GM04504 (cell line): ENCODE measurements at regions not wholly inside any gene's neighbourhood (a gene's known extent, or its start where the extent isn't known, plus 50 kb on each side); places are given as distances from the start of the nearest gene placed in this dataset.
"Not testable (repeated sequence)": the region's sequence is repeated elsewhere in the genome, so short reads cannot be mapped to it uniquely, and the experiment has no call there.

Experiments
- DNase-seq: peaks from one replicate; pipeline ENCODE4 v3.0.0-alpha.2; 2012; ENCODE audit warnings: low read depth

DNA sequence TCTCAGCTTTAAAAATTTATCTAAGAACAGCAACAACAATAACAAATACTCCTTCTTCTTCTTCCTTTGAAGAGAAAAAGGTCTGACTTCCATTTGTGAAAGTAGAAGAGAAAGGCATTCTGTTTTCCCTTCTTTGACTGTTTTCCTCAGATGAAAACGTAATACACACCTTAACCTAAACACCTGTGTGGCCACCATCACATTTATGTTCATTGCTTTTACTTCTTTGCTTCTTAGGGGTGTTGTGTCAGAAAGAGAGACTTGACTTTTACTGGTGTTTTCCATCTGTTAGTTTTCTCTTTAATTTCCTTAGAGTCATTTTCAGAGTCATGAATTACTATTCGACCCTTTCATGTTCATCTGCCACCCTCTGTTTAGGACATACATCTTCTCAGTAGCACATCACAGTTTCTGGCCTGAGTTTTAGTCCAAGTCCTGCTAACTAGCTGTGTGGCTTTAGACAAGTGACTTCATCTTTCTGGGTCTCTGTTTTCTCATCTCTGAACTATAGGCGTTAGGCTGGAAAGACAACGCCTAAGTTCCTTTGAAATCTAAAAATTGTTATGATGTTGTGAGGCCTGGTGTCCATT is 283.8 kb downstream of the GATA3 start:
- no peak for DNase-seq

DNA sequence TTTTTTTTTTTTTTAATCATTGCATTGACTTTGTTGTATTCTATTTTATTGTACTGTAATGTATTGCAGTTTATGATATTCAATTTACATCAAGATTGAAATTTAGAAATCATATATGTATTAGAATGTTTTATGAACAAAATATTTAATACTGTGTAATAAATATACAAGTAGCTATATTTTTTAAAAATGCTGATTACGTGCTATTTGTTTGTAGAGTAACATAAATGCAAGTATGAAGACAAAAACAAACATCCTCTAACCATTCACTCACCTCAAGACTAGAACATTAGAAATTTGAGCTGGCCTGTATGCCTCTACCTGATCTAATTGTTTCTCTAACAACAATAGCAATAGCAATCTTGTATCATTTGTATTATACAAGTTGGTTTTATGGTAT is 290.3 kb downstream of the GATA3 start:
- no peak for DNase-seq

- no peak for DNase-seq
Measured at GRCh38 chr10:8346861-8347260, 292.4 kb downstream of the GATA3 start.

DNA sequence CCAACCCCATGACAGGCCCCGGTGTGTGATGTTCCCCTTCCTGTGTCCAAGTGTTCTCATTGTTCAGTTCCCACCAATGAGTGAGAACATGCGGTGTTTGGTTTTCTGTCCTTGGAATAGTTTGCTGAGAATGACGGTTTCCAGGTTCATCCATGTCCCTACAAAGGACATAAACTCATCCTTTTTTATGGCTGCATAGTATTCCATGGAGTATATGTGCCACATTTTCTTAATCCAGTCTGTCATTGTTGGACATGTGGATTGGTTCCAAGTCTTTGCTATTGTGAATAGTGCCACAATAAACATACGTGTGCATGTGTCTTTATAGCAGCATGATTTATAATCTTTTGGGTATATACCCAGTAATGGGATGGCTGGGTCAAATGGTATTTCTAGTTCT is 293.1 kb downstream of the GATA3 start:
- not testable (repeated sequence) for DNase-seq

DNA sequence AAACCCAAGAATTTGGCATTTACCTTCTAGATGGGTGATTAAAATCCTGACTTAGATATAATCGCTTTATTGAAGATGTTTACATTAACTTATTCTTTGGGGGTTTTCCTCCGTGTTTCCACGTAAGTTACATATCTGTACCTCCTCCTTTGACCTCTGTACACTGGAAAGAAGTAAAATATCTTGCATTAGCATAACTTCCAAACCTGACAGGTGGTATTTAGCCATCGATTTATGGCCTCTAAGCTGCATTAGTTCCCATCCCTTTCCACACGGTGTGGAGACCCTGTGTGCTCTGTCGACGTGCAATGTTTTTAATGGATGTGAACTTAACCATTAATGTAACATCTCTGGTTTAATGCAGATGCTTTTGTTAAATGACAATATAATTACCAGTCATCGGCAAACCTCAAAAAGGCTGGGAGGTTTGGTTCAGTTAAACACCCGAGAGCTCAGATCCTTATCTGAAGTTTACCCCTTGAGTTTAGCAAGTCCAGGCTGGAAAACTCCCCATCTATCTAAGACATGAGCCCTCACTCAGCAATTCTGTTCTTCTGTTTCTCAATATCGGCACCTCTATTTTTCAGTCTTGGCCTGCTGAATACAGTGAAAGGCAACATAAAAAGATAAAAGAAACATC is 295.2 kb downstream of the GATA3 start:
- no peak for DNase-seq

DNA sequence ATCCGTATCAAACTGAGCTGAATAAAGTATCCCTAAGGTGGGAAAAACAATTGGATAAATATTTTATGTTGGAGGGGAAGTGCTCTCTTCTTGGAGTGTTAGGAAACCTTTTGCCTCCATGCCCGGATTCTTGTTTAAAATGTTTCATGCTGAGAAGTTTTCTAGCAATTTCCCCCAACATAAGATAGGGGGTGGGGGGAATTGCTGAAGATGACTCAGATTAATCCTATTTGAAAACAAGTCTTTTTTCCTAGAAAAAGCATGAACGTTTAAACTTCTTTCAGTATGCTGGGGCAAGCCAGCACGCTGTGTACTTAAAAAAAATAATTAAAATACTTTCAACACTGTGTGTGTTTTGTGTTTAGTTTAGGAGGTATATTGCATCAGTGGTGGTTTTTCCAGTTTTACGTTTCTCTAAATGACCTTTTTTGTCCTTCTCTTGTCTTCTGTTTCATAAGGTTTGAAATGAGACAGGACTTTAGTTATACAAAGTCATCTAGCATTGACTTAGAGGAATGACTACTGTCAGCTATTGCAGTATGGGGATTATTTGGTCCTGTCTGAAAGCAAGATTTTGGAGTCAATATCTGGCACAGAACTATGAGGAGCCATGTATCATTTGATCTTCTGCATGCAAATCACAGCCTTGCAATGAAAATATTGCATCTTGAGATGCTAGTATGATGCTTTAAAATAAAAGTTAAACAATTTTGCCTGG is 295.9 kb downstream of the GATA3 start:
- DNase-seq = no peak

DNA sequence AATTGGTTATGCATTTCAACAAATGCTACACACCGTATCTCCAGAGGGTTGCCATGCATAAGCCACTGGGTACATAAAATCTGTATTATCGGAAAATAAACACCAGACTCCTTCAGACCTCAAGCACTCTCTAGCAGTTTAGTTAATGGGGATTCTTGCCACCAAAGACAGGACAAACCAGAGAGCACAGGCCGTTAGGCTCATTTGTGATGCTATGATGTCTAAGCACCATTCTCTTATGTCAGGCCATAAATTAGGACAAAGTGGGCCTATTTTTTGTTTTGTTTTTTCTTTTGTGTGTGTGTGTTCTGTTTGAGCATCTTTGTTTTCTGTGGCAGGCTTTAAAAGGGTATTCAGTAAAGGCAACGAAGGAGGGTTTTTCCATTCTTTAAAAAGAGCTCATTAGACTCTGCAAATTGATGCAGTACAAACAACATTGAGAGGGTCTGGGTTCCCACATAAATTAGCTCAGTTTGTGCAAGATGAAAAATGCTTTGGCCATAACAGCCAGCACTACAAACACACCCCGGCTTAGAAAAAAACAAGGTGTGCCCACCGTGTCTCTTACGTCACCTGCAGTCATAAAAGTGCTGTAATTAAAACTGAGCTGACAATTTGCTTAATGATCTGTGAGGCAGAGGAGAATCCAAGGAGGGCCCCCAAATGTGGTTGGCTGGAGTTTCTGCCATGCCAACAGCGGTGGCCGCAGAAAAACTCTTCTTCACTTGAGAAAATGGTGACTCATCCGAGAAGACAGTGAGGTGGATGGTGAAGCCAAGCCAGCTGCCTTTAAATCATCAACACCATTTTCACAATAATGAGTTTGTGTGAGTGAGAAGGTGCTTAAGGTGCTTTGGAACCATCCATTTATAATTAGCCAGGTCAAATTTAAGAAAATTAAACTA is 297.9 kb downstream of the GATA3 start:
- no peak for DNase-seq

DNA sequence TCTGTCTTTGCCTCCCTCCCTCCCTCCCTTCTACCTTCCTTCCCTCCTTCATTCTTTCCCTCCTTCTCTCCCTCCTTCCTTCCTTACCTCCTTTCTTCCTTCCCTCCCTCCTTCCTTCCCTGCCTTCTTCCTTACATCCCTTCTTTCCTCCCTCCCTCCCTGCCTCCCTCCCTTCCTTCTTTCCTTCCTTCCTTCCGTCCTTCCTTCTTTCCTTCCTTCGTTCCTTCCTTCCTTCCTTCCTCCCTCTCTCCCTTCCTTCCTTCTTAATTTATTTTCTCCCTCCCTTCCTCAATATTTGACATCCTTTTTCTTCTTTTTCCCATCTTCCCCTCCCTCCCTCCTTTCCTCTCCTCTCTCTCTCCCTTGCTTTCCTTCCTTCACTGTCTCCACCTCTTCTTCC is 301.8 kb downstream of the GATA3 start:
- DNase-seq = no peak

GRCh38 chr10:8359467-8359866 is 305.0 kb downstream of the GATA3 start:
- DNase-seq = no peak

- no peak for DNase-seq
Measured at GRCh38 chr10:8360365-8360764, 305.9 kb downstream of the GATA3 start.

DNA sequence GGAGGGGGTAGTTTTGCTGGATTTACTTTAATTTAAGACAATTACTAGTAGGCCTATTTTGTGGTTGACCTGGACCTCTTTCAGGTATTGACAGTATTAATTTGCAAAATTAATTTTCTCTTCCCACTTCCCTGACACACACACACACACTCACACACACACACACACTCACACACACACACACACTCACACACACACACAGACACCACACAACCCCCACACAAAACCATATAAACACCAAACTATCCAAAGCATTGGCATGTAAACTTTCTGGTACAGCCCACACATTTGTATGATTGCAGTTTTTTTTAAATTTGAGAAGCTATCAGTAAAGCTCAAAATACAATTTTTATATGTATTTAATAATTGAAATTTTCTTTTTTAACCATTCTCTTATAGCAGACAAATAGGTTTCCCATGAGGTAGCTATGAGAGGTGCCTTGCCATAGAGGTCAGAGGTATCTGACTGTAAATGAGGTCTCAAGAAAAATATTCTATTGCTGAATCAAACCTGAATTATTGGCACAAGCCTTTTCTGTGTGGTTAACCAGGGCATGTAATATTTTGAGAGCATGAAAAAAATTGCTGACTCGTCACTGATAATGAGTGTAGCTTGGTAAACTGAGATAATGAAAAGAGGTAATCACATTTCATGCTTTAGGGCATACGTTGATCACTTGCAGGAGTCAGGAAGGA is 306.5 kb downstream of the GATA3 start:
- DNase-seq = no peak

- DNase-seq = no peak
Measured at GRCh38 chr10:8361510-8361844, 307.0 kb downstream of the GATA3 start.

DNA sequence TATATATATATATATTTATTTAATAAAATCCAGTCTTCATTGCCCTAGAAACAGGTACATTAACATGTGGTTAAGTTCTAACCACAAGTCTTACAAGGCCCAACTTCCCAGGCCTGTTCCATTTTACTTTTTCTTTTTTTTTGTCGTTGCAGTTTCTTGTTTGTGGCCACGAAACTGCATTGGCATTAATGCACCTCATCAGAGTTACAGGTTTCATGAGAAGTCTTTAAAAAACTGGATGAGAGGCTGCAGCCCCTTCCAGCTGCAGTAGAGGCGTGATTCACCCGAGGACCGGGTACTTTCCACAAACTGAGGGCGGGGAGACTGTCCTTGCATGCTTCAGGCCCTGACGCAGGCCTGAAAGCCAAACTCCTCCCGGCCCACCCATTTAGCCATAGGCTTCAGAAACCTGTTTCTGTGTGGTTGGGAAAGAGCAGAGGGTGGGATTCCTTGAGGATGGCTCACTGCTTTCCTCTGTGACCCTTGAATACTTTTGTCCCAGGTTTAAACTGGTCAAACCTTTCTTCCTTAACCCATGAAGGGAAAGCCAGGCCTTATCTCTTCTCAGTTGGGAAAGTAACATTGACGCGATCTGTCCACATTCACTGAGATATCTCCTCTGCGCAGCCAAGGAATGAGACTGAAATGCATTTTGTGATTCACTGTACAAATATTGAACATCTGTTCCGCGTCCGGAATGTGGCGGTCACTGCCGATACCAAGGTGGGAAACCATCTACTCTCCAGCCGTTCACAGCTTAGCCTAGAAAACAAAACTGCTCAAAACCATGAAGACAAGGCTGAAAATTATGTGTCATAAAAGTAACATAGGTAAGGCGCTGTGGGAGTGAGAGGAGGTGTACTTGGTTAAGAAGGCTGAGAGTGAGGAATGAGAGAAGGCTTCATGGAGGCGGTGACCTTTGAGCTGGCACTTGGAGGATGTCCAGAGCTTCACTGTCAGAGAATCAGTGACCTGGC is 311.7 kb downstream of the GATA3 start:
- DNase-seq = no peak

DNA sequence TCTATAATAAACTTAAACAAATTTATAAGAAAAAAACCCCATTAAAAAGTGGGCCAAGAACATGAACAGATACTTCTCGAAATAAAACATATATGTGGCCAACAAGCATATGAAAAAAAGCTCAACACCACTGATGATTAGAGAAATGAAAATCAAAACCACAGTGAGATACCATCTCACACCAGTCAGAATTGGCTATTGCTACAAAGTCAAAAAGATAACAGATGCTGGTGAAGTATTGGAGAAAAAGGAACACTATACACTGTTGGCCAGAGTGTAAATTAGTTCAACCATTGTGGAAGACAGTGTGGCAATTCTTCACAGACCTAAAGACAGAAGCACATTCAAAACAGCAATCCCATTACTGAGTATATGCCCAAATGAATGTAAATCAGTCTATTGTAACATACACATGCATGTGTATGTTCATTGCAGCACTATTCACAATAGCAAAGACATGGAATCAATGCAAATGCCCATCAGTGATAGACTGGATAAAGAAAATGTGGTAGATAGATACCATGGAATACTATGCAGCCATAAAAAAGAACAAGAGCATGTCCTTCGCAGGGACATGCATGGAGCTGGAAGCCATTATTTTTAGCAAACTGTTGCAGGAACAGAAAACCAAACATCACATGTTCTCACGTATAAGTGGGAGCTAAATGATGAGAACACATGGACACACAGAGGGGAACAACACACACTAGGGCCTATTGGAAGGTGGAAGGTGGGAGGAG is 313.4 kb downstream of the GATA3 start:
- not testable (repeated sequence) for DNase-seq

DNA sequence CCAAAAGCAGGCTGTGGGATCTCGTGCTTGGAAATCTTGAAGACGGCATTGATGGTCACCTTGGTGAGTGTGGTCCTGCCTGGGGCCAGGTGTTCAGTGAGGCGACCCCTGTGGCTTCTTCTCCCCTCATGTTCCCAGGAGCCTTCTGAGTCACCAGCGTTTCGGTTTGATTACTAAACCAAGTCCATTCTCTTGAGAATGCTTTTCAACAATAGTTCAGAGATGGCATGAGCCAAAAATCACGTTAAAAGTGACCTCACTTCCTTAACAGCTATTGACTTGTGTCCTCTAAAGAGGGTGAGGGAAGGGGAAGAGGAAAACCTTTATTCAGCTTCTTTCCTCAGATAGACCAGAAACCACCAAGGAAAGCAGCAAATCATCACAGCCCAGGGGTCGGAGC is 315.2 kb downstream of the GATA3 start:
- no peak for DNase-seq

DNA sequence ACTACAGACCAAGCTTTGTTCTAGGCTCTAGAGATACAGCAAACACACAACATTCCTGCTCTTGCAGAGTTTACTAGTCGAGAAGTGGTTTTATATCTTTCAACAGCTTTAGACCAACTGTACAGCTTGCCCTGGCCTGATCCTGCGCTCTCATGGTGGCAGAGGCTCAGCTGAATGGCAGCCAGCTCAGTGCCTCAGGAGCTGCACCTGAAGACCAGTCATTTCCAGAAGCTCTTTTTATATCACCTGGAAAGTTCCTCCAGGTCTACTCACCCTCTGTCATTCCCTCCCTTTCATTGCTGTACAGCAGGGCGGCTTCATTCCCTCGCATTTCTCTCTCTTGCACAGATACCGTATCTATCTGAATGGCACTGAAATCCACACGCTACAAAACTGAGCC is 319.8 kb downstream of the GATA3 start:
- DNase-seq = no peak

DNA sequence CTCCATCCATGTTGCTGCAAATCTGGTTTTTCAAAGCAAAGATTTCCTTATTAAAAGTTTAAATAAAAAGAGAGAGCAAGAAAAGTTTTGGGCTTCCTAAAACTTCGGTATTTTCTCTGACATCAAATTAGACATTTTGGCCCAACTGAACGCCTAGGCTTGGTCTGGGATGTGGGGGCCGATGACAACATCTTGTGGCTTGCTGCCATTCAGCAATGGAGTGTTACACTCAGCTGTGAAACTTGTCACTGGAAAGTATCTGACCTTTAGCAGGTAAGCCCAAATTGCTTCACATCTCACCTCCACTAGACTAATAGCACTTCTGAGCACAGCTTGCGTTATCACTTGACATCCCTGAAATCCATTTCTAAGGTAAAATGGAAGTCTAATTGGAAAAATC is 320.6 kb downstream of the GATA3 start:
- DNase-seq = no peak

- no peak for DNase-seq
Measured at GRCh38 chr10:8378198-8378983, 323.9 kb downstream of the GATA3 start.
